Suprapubic skin (tissue), 4 donors: ENCODE measurements at regions not wholly inside any gene's neighbourhood (a gene's known extent, or its start where the extent isn't known, plus 50 kb on each side); places are given as distances from the start of the nearest gene placed in this dataset.

Source experiments
- POLR2A ChIP-seq, 2 donors: fragments of 450-650 bp; IDR thresholded peaks; one replicate each; pipeline ENCODE4 v1.6.1; 2017; ENCODE audit warnings: antibody characterized with exemption in 2 of 2, mild to moderate bottlenecking in 2 of 2, moderate library complexity in 2 of 2
- POLR2AphosphoS5 ChIP-seq, 3 donors: sonication (generic); formaldehyde crosslinking; IDR thresholded peaks; one replicate each; pipeline ENCODE4 v1.6.1; 2017; ENCODE audit warnings: antibody characterized with exemption in 3 of 3
- TF ChIP-seq, protein P1 (sequence below), 2 donors: fragments of 200-600 bp in 1 of 2; fragments of 450-650 bp in 1 of 2; sonication (generic) in 1 of 2; IDR thresholded peaks; one replicate each; pipeline ENCODE4 v1.5.1; 2016 to 2019; ENCODE audit warnings: antibody characterized with exemption in 2 of 2, mild to moderate bottlenecking in 1 of 2, moderate library complexity in 1 of 2

DNA sequence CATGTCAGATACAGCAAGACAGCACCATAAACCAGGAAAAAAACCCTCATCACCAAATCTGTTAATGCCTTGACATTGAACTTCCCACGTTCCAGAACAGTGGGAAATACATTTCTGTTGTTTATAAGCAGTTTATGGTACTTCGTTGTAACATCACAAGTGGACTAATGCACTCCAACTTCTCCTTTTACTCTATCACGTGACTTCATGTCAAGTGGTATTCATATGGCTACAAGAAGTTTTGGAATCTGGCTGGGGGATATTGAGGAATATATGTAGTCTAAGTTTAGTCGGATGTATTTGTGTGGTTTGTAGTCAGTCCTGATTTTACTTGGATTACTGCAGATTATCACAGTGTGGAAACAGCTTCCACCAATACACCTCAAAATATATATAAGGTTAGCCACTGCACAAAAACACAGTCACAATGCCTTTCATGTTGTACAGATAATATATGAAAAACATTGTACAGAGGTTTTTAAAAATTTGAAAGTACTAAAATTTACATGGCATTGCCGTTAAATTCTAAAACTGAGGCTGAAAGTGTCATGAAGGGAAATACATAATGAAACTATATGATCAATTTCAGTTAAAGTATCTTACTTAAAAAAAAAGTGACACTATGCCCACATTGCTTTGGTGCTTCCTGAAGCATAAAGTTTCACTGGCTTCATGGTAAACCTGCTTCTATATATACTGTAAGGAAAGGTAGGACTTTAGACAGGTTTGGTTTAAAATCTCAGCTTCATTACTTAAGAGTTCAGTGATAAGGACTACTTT, 134.1 kb downstream of the CASP12 start:
- TF ChIP-seq, protein P1, sequence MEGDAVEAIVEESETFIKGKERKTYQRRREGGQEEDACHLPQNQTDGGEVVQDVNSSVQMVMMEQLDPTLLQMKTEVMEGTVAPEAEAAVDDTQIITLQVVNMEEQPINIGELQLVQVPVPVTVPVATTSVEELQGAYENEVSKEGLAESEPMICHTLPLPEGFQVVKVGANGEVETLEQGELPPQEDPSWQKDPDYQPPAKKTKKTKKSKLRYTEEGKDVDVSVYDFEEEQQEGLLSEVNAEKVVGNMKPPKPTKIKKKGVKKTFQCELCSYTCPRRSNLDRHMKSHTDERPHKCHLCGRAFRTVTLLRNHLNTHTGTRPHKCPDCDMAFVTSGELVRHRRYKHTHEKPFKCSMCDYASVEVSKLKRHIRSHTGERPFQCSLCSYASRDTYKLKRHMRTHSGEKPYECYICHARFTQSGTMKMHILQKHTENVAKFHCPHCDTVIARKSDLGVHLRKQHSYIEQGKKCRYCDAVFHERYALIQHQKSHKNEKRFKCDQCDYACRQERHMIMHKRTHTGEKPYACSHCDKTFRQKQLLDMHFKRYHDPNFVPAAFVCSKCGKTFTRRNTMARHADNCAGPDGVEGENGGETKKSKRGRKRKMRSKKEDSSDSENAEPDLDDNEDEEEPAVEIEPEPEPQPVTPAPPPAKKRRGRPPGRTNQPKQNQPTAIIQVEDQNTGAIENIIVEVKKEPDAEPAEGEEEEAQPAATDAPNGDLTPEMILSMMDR (IDR thresholded peaks at IDR 0.05): no peak
- TF ChIP-seq POLR2AphosphoS5 (IDR thresholded peaks at IDR 0.05) (no peak), POLR2A (IDR thresholded peaks at IDR 0.05) (no peak)
